GM18511 (cell line): ENCODE measurements at regions not wholly inside any gene's neighbourhood (a gene's known extent, or its start where the extent isn't known, plus 50 kb on each side); places are given as distances from the start of the nearest gene placed in this dataset.

Experiments
- ATAC-seq: cut with Tn5 transposase; IDR thresholded peaks from one replicate; pipeline ENCODE4 v1.9.1; 2021; ENCODE audit warnings: mild to moderate bottlenecking, moderate library complexity; ENCODE audit not compliant: unreplicated experiment

GRCh38 chr5:67494186-67494855, 297.7 kb upstream of the CD180 start:
- ATAC-seq: no peak

GRCh38 chr5:67493676-67494075, 297.1 kb upstream of the CD180 start:
- no peak for ATAC-seq

DNA sequence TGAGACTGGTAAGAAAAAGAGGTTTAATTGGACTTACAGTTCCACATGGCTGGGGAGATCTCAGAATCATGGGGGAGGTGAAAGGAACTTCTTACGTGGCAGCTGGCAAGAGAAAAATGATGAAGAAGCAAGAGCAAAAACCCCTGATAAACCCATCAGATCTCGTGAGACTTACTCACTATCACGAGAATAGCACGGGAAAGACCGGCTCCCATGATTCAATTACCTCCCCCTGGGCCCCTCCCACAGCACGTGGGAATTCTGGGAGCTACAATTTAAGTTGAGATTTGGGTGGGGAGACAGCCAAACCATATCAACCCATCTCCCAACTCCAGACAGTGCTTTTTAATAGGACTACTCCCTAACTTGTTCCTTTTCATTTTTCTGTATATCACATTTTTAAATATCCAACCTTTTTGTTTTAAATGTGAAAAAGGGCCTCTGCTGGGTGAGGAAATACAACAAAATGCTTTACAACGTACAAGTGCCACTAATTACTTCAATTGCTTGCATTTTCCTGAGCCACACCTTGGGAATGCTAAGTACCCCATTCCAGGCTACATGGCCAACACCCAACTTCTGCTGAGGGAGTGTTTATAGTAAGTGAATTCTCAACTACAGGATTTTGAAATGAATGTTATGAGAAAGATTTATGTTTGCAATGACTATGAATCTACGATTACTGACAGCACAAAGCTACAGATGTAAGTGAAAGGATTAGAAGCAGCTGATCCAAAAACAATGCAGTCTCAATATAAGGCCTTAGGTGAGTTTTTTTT, 294.1 kb upstream of the CD180 start:
- ATAC-seq: no peak

GRCh38 chr5:67488885-67489284, 292.3 kb upstream of the CD180 start:
- no peak for ATAC-seq

GRCh38 chr5:67487862-67488261, 291.3 kb upstream of the CD180 start:
- no peak for ATAC-seq

- ATAC-seq: no peak
Observed at GRCh38 chr5:67483453-67484030, 286.9 kb upstream of the CD180 start.

DNA sequence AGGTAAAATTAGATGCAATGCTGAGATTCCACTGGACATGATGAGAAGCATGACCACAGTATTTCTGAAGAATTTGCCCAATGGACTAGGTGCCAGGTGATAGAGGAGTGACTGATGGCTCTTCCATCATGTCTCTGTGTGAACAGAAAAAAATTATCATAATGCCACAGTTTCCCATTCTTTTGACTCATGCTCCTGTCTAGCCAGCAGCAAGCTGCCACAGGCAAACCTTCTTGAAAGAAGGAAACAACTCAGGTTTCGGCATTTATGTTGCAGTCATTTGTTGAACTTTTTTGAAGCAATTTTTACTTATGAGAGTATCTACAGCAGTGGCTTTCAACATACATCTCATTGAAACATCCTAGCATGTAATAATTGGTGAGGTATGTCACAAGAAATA, 284.8 kb upstream of the CD180 start:
- ATAC-seq: no peak

GRCh38 chr5:67478337-67478736, 281.7 kb upstream of the CD180 start:
- no peak for ATAC-seq

DNA sequence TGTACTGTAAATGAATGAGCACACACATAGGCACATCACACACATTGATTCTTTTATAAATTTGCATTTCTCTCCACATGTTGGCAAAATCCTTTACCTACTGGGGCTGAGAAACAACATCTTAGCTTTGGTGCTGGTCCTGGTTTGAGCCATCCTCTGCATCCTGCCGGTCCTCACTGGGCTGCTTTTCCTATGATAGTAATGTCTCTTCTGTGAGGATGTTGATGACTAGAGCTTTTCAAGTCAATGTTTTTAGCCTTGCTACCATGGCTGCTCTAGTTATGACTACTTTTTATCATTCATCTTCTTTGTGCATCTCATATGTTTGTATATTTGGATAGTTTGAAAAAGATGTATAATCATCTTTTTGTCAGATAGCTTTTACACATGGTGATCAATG, 280.4 kb upstream of the CD180 start:
- no peak for ATAC-seq

GRCh38 chr5:67476531-67476930, 279.9 kb upstream of the CD180 start:
- ATAC-seq: no peak

GRCh38 chr5:67475489-67475888, 278.9 kb upstream of the CD180 start:
- no peak for ATAC-seq

- ATAC-seq: no peak
Observed at GRCh38 chr5:67474597-67475238, 278.1 kb upstream of the CD180 start.

DNA sequence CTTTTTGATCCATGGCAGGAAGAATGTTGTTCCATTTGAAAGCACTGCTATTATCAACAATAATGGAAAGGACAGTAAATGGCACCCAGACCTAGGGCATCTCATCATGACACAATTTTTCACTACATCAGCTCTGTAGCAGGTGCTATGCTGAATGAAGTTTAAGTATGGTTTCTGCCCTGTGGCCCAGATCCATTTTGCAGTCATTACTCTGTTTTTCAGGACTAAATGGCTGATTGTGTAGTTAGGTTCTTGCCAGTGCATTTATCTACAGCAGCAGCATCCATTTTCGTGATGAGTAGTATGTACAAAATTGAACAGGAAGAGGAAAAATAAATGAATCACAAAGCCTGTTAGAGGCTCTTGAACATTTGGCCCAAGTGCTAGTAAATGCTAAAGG, 270.5 kb upstream of the CD180 start:
- ATAC-seq: no peak

- no peak for ATAC-seq
Observed at GRCh38 chr5:67465537-67466207, 269.1 kb upstream of the CD180 start.

DNA sequence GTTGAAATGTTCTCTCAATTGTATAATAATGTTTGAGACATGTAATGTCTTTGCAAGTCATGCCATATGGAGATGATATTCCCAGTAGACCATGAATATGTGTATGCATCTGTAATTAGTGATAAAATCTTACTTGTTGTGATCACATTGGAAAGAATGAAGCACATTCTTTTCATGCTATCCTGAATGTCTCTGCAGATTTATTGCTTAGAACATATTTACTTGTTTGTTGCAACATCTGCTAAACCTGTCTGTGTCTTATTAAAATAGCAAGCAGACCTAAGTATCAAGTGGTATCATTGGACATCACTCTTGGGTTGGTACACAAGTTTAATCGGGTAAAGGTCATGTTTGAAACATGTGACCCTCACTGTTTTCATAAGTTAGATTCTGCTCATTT, 265.5 kb upstream of the CD180 start:
- no peak for ATAC-seq

DNA sequence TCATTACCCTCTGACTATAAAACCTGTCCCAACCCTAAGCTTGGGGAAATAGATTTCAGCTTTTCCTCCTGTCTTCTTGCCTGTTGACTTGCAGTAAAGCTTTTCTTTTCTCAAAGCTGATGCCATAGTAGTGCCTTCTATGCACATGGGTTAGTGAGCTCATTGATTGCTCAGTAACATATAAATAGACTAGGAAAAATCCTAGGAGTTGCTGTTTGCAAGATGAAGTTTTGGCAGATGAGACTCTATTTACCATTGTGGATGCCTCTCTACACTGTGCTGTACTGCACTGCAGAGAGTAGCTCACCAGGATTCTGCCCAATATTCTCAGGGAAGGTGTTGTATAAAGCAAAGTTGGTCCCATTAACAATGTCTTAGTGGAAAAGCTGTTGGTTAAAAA, 262.7 kb upstream of the CD180 start:
- ATAC-seq: no peak

DNA sequence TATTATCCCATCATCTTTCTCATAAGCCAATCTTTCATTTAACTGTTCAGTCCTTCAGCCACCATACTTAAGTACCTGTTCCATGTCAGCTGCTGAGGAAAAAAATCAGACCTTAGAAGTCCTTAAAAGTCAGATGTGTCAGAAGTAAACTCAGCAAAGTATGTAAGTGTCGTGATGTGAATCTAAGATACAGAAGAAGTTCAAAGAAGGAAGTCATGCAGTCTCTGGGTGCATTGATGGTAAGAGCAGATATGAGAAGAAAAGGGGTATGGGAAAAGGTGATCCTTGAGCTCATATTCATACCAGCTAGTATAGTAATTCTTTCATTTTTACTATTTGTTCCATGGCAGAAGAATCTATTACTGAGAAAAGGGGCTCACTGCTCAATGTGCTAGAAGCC, 259.4 kb upstream of the CD180 start:
- no peak for ATAC-seq

DNA sequence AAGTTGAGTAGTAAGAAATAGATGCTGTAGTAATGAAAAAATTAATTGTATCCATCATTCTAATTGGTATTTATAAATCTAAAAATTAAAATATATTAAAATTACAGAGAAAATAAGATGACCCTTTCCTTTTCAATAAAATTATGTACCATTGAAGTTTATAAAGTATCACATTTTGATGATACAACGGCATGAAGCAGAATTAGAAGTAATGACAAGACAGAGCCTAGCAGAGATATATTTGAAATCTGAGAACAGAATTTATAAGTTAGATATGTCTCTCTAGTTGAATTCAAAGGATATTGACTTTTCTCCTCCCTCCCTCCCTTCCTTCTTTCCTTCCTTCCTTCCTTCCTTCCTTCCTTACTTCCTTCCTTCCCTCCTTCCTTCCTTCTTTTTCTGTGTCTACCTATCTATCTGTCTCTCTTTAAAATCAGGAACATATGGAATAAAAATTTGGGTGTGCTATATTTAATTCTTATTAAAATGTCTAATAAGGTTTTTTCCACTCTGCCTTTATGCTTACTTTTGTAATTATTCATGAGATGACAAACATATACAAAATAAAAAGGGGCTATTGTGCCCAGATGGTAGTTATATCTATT, 258.5 kb upstream of the CD180 start:
- no peak for ATAC-seq

GRCh38 chr5:67453111-67453905, 256.7 kb upstream of the CD180 start:
- no peak for ATAC-seq
